ENCODE measurements at regions not wholly inside any gene's neighbourhood (a gene's known extent, or its start where the extent isn't known, plus 50 kb on each side); places are given as distances from the start of the nearest gene placed in this dataset.

GRCh38 chr13:59459972-59460371, 703.8 kb downstream of the DIAPH3 start:
- no peak overlapping the region for H2AK5ac ChIP-seq (ENCODE audit: insufficient read length, low read length)
- H4K20me1 ChIP-seq (ENCODE audit: control insufficient read depth, insufficient read depth, insufficient read length): no peaks in the 10 kb centered on the region
- H3K56ac ChIP-seq (ENCODE audit: insufficient read length, low read depth, low read length): no peak overlapping the region
- no peak overlapping the region for H2BK5ac ChIP-seq (ENCODE audit: insufficient read length, low read length)
- no CpG with 5 or more reads among the region's 2 CpGs for WGBS (ENCODE audit: extremely low coverage, insufficient read length, low lambda C conversion rate)
- no peak overlapping the region for H2BK15ac ChIP-seq (ENCODE audit: low read depth, low read length)
- H4K8ac ChIP-seq (replicated peaks; ENCODE audit: insufficient read length, low read depth, low read length): no peak overlapping the region
- H2AFZ ChIP-seq (ENCODE audit: low read length): no peak overlapping the region
- H3K14ac ChIP-seq (ENCODE audit: insufficient read depth, low read length): no peak overlapping the region
- no peak for DNase-seq
- no peaks in the 10 kb centered on the region for H3K27me3 Mint-ChIP-seq (ENCODE audit: low read depth)
- no peaks in the 10 kb centered on the region for H3K79me2 ChIP-seq (ENCODE audit: insufficient read depth, low read length)
- no peak overlapping the region for H3K4me3 Mint-ChIP-seq
- H2BK12ac ChIP-seq (ENCODE audit: insufficient read length, low read depth, low read length): no peak overlapping the region
- no peak overlapping the region for H3T11ph ChIP-seq (ENCODE audit: low read length)
- H3K4me1 Mint-ChIP-seq: peaks cover 30 to 35% of the 10 kb centered on the region in 2 experiments
- no peak overlapping the region for H3K27ac ChIP-seq (ENCODE audit: insufficient read length, low read depth, low read length)
- no peak overlapping the region for H4K91ac ChIP-seq (ENCODE audit: insufficient read length, low read depth, low read length)
- no peaks in the 10 kb centered on the region for H3K27me3 ChIP-seq (ENCODE audit: insufficient read depth, low read length)
- H3K4me2 ChIP-seq (ENCODE audit: insufficient read depth, insufficient read length, low read length): no peak overlapping the region
- H3K23me2 ChIP-seq (ENCODE audit: insufficient read length, low read depth, low read length, poor library complexity, severe bottlenecking): no peaks in the 10 kb centered on the region
- H3K9me3 ChIP-seq (ENCODE audit: control insufficient read depth, low read depth, low read length): no peaks in the 10 kb centered on the region
- no peaks in the 10 kb centered on the region for H3K79me1 ChIP-seq (ENCODE audit: insufficient read depth, low read depth, low read length, poor library complexity, severe bottlenecking)
- no peak overlapping the region for H3K18ac ChIP-seq (ENCODE audit: insufficient read length, low read depth, low read length)
- no peak overlapping the region for H3K9ac ChIP-seq (ENCODE audit: extremely low read depth, insufficient read length, low read length)
- no peaks in the 10 kb centered on the region; a peak in 1 of 5 replicates for H3K9me3 Mint-ChIP-seq
- peaks cover 11% of the 10 kb centered on the region for H3K4me1 ChIP-seq (ENCODE audit: insufficient read depth, low read length)
- H4K5ac ChIP-seq (ENCODE audit: insufficient read length, low read depth, low read length): no peak overlapping the region
- no peak overlapping the region for H2BK120ac ChIP-seq (ENCODE audit: low read depth, low read length, poor library complexity, severe bottlenecking)
- H3K4ac ChIP-seq (ENCODE audit: low read depth, low read length): no peak overlapping the region
- peaks cover 0 to 8% (median 2%) of the 10 kb centered on the region in 3 experiments; a peak in 2 of 7 replicates for H3K36me3 Mint-ChIP-seq (ENCODE audit: insufficient read depth in 1 of 3, low read depth in 3 of 3)
- no peak overlapping the region for H2BK20ac ChIP-seq (ENCODE audit: low read depth, low read length, poor library complexity, severe bottlenecking)
- H3K23ac ChIP-seq (ENCODE audit: insufficient read length, low read depth, low read length): no peak overlapping the region
- TF ChIP-seq, protein P1, sequence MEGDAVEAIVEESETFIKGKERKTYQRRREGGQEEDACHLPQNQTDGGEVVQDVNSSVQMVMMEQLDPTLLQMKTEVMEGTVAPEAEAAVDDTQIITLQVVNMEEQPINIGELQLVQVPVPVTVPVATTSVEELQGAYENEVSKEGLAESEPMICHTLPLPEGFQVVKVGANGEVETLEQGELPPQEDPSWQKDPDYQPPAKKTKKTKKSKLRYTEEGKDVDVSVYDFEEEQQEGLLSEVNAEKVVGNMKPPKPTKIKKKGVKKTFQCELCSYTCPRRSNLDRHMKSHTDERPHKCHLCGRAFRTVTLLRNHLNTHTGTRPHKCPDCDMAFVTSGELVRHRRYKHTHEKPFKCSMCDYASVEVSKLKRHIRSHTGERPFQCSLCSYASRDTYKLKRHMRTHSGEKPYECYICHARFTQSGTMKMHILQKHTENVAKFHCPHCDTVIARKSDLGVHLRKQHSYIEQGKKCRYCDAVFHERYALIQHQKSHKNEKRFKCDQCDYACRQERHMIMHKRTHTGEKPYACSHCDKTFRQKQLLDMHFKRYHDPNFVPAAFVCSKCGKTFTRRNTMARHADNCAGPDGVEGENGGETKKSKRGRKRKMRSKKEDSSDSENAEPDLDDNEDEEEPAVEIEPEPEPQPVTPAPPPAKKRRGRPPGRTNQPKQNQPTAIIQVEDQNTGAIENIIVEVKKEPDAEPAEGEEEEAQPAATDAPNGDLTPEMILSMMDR (conservative IDR thresholded peaks at IDR 0.05): peak; percentile 29; the same call in 1 of the 3 replicates
- H3K27ac Mint-ChIP-seq: no peak overlapping the region
